Liver (tissue), 3 donors: ENCODE measurements at regions not wholly inside any gene's neighbourhood (a gene's known extent, or its start where the extent isn't known, plus 50 kb on each side); places are given as distances from the start of the nearest gene placed in this dataset.

Experiments
- CTCF ChIP-seq: fragments of 150-350 bp; IDR thresholded peaks from 2 replicates; pipeline ENCODE4 v1.5.1; 2017; ENCODE audit warnings: improper control_type of control experiment, low read depth, low read length; ENCODE audit not compliant: missing input control
- EGR1 ChIP-seq, 2 donors: IDR thresholded peaks; 2 replicates each; pipeline ENCODE4 v1.6.1; 2016 to 2018; ENCODE audit warnings: antibody characterized with exemption in 2 of 2, low read depth in 2 of 2
- RAD21 ChIP-seq, 2 donors: IDR thresholded peaks; 2 replicates each; pipeline ENCODE4 v1.6.1; 2016; ENCODE audit warnings: antibody characterized with exemption in 2 of 2, mild to moderate bottlenecking in 2 of 2
- TAF1 ChIP-seq: conservative IDR thresholded peaks from 2 replicates; pipeline ENCODE4 v1.6.1; 2016; ENCODE audit warnings: antibody characterized with exemption, mild to moderate bottlenecking
- donor health status: healthy.
- donor health status: healthy.

GRCh38 chr12:124420041-124420995 lies 125.4 kb downstream of the RFLNA start:
- no peak for TF ChIP-seq CTCF
- no peak for TF ChIP-seq TAF1
- TF ChIP-seq EGR1 (IDR thresholded peaks at IDR 0.05; ENCODE audit: low read depth in 2 of 2): no peak
- no peak for TF ChIP-seq RAD21 (IDR thresholded peaks at IDR 0.05)
